ENCODE measurements at regions not wholly inside any gene's neighbourhood (a gene's known extent, or its start where the extent isn't known, plus 50 kb on each side); places are given as distances from the start of the nearest gene placed in this dataset.

- Histone ChIP-seq H3K4me1 (ENCODE audit: control insufficient read depth, low read length) (peaks cover 21% of the 10 kb centered on the region), H3K27ac (ENCODE audit: low read depth, low read length) (no peak overlapping the region)
Observed at GRCh38 chr2:8176887-8177286, 505.0 kb upstream of the ID2 start.

GRCh38 chr2:8177566-8177965, 504.3 kb upstream of the ID2 start:
- Histone ChIP-seq H3F3A (ENCODE audit: control insufficient read depth, insufficient read depth) (no peaks in the 10 kb centered on the region), H3K36me3 (ENCODE audit: control insufficient read depth, low read length) (no peaks in the 10 kb centered on the region), H4K20me1 (ENCODE audit: control insufficient read depth, insufficient read depth, low read depth, low read length) (no peaks in the 10 kb centered on the region), H3K4me1 (ENCODE audit: control insufficient read depth, low read length) (peaks cover 20% of the 10 kb centered on the region), H3K9me2 (replicated peaks; ENCODE audit: control insufficient read depth, low read length) (no peaks in the 10 kb centered on the region), H3K4me2 (ENCODE audit: low read length) (no peak overlapping the region), H3K79me2 (ENCODE audit: control insufficient read depth, low read length) (no peaks in the 10 kb centered on the region), H3K4me3 (ENCODE audit: low read length) (no peak overlapping the region), H3K27ac (ENCODE audit: low read depth, low read length) (no peak overlapping the region), H3K27me3 (ENCODE audit: control insufficient read depth, low read length) (no peaks in the 10 kb centered on the region), H3K9me3 (ENCODE audit: control insufficient read depth, insufficient read depth, low read length) (no peaks in the 10 kb centered on the region)
- no peak for TF ChIP-seq CTCF (IDR thresholded peaks at IDR 0.05; ENCODE audit: low read depth, low read length, poor library complexity, severe bottlenecking)

More at GRCh38 chr2:8176887-8177286, 505.0 kb upstream of the ID2 start:
- no peaks in the 10 kb centered on the region for H3K79me2 ChIP-seq (ENCODE audit: control insufficient read depth, low read length)
- H3F3A ChIP-seq (ENCODE audit: control insufficient read depth, insufficient read depth), result no peaks in the 10 kb centered on the region
- no peaks in the 10 kb centered on the region for H3K9me2 ChIP-seq (replicated peaks; ENCODE audit: control insufficient read depth, low read length)
- no peaks in the 10 kb centered on the region for H3K36me3 ChIP-seq (ENCODE audit: control insufficient read depth, low read length)
- H3K4me3 ChIP-seq (ENCODE audit: low read length), result no peak overlapping the region
- no peaks in the 10 kb centered on the region for H3K9me3 ChIP-seq (ENCODE audit: control insufficient read depth, insufficient read depth, low read length)
- H3K4me2 ChIP-seq (ENCODE audit: low read length), result no peak overlapping the region
- TF ChIP-seq CTCF (IDR thresholded peaks at IDR 0.05; ENCODE audit: low read depth, low read length, poor library complexity, severe bottlenecking), result no peak
- no peak for TF ChIP-seq EZH2phosphoT487 (IDR thresholded peaks at IDR 0.05; ENCODE audit: borderline replicate concordance, low read length)
- H3K27me3 ChIP-seq (ENCODE audit: control insufficient read depth, low read length), result no peaks in the 10 kb centered on the region
- H4K20me1 ChIP-seq (ENCODE audit: control insufficient read depth, insufficient read depth, low read depth, low read length), result no peaks in the 10 kb centered on the region

- no peak for TF ChIP-seq CTCF (IDR thresholded peaks at IDR 0.05; ENCODE audit: low read depth, low read length, poor library complexity, severe bottlenecking)
- no peak for TF ChIP-seq EZH2phosphoT487 (IDR thresholded peaks at IDR 0.05; ENCODE audit: borderline replicate concordance, low read length)
- H3K9me3 ChIP-seq (ENCODE audit: control insufficient read depth, insufficient read depth, low read length), result no peaks in the 10 kb centered on the region
- no peaks in the 10 kb centered on the region for H3F3A ChIP-seq (ENCODE audit: control insufficient read depth, insufficient read depth)
- no peak overlapping the region for H3K27ac ChIP-seq (ENCODE audit: low read depth, low read length)
- no peak overlapping the region for H3K4me3 ChIP-seq (ENCODE audit: low read length)
- H3K36me3 ChIP-seq (ENCODE audit: control insufficient read depth, low read length), result no peaks in the 10 kb centered on the region
- no peaks in the 10 kb centered on the region for H4K20me1 ChIP-seq (ENCODE audit: control insufficient read depth, insufficient read depth, low read depth, low read length)
- H3K4me1 ChIP-seq (ENCODE audit: control insufficient read depth, low read length), result peaks cover 20% of the 10 kb centered on the region
- H3K4me2 ChIP-seq (ENCODE audit: low read length), result no peak overlapping the region
- H3K9me2 ChIP-seq (replicated peaks; ENCODE audit: control insufficient read depth, low read length), result no peaks in the 10 kb centered on the region
- no peaks in the 10 kb centered on the region for H3K27me3 ChIP-seq (ENCODE audit: control insufficient read depth, low read length)
- H3K79me2 ChIP-seq (ENCODE audit: control insufficient read depth, low read length), result no peaks in the 10 kb centered on the region
Observed at GRCh38 chr2:8178911-8179310, 502.9 kb upstream of the ID2 start.

GRCh38 chr2:8189316-8189715, 492.5 kb upstream of the ID2 start:
- H3K27ac ChIP-seq (ENCODE audit: low read depth, low read length), result no peak overlapping the region
- H3K4me3 ChIP-seq (ENCODE audit: low read length), result no peak overlapping the region
- TF ChIP-seq EZH2phosphoT487 (IDR thresholded peaks at IDR 0.05; ENCODE audit: borderline replicate concordance, low read length) (no peak), CTCF (IDR thresholded peaks at IDR 0.05; ENCODE audit: low read depth, low read length, poor library complexity, severe bottlenecking) (no peak)
- no peak overlapping the region for H3K4me2 ChIP-seq (ENCODE audit: low read length)
- H3K4me1 ChIP-seq (ENCODE audit: control insufficient read depth, low read length), result peaks cover 13% of the 10 kb centered on the region
- H3K9me2 ChIP-seq (replicated peaks; ENCODE audit: control insufficient read depth, low read length), result no peaks in the 10 kb centered on the region
- H3F3A ChIP-seq (ENCODE audit: control insufficient read depth, insufficient read depth), result 0 out of 2 replicates have a peak, but pooled peaks cover 4% of the 10 kb centered on the region
- H3K9me3 ChIP-seq (ENCODE audit: control insufficient read depth, insufficient read depth, low read length), result no peaks in the 10 kb centered on the region
- no peaks in the 10 kb centered on the region for H3K79me2 ChIP-seq (ENCODE audit: control insufficient read depth, low read length)
- no peaks in the 10 kb centered on the region for H4K20me1 ChIP-seq (ENCODE audit: control insufficient read depth, insufficient read depth, low read depth, low read length)
- H3K27me3 ChIP-seq (ENCODE audit: control insufficient read depth, low read length), result no peaks in the 10 kb centered on the region
- H3K36me3 ChIP-seq (ENCODE audit: control insufficient read depth, low read length), result no peaks in the 10 kb centered on the region

Measured in DOHH2 (cell line).